Keratinocyte (primary cell): ENCODE measurements at regions not wholly inside any gene's neighbourhood (a gene's known extent, or its start where the extent isn't known, plus 50 kb on each side); places are given as distances from the start of the nearest gene placed in this dataset.

ENCODE experiments used
- EZH2 ChIP-seq: IDR thresholded peaks from one replicate; pipeline ENCODE4 v1.6.1; 2012; ENCODE audit warnings: inconsistent platforms, mild to moderate bottlenecking, low read length, moderate library complexity
- TF ChIP-seq, protein P1 (sequence below), 3 experiments: IDR thresholded peaks in 1 of 3; conservative IDR thresholded peaks in 1 of 3; optimal IDR thresholded peaks in 1 of 3; 2 replicates in 2 of 3; 3 replicates in 1 of 3; pipeline versions ENCODE3 to v1.5.1; 2011; ENCODE audit warnings: low read length in 3 of 3, mild to moderate bottlenecking in 3 of 3, moderate library complexity in 2 of 3, control low read depth in 1 of 3, inconsistent platforms in 1 of 3; ENCODE audit not compliant: insufficient read depth in 2 of 3; ENCODE audit errors: extremely low read depth in 1 of 3

DNA sequence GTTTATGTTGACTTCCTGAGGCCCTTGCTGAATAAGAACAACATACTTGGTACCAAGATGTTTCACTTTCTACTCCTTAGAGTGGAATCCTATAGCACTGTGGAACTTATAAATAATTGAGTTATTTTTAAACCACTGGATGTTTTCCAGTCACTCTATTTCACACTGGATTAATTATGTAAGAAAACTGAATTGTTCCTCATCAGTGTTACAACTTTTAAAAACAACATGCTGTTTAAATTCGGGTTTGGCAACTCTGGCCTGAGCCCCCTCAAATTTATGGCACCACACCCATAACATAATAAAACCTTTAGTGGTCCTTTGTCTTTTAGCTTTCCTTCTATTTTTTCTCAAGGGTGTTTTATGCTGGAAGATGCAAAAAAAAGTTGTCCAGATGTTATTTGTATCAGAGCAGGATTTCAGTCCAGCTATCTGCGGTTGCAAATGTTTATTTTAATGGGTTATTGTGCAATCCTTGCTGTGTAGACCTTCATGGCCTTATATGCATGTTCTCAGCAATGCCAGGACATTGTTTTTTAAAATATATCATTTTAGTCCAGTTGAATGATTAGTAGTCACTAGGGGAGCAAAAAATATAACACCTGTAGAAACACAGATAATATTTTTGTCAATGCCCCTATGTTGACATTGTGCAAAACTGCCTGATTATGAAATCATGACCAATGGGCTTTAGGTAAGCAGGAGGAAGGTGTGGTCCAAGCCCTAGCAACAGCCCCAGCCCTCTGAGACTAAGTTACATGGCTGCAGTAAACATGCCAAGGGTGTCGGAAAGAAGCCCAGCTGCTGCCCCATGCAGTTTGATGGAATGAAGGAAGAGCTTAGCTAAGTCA, 638.0 kb upstream of the ZEB2 start:
- TF ChIP-seq EZH2, result no peak
- TF ChIP-seq, protein P1, sequence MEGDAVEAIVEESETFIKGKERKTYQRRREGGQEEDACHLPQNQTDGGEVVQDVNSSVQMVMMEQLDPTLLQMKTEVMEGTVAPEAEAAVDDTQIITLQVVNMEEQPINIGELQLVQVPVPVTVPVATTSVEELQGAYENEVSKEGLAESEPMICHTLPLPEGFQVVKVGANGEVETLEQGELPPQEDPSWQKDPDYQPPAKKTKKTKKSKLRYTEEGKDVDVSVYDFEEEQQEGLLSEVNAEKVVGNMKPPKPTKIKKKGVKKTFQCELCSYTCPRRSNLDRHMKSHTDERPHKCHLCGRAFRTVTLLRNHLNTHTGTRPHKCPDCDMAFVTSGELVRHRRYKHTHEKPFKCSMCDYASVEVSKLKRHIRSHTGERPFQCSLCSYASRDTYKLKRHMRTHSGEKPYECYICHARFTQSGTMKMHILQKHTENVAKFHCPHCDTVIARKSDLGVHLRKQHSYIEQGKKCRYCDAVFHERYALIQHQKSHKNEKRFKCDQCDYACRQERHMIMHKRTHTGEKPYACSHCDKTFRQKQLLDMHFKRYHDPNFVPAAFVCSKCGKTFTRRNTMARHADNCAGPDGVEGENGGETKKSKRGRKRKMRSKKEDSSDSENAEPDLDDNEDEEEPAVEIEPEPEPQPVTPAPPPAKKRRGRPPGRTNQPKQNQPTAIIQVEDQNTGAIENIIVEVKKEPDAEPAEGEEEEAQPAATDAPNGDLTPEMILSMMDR (optimal IDR thresholded peaks at IDR 0.05 in 1 of 3, IDR thresholded peaks at IDR 0.05 in 1 of 3, conservative IDR thresholded peaks at IDR 0.05 in 1 of 3; ENCODE audit: extremely low read depth in 1 of 3, insufficient read depth in 2 of 3, low read length in 3 of 3), result no peak
